HL-60 (cell line): ENCODE measurements at regions not wholly inside any gene's neighbourhood (a gene's known extent, or its start where the extent isn't known, plus 50 kb on each side); places are given as distances from the start of the nearest gene placed in this dataset.

Source experiments
- DNase-seq, 2 experiments: peaks; one replicate each; pipeline ENCODE4 v3.0.0-alpha.2; 2010 to 2020; ENCODE audit warnings: low read depth in 1 of 2, low spot score in 1 of 2
- H3K27ac ChIP-seq: fragments of 250-450 bp; sonication (Bioruptor Pico); replicated peaks from 2 replicates; pipeline ENCODE4 v1.5.1; 2020; ENCODE audit warnings: mild to moderate bottlenecking, moderate library complexity
- H3K27me3 ChIP-seq: fragments of 250-450 bp; sonication (Bioruptor Pico); 2 replicates; pipeline ENCODE4 v1.5.1; 2021; ENCODE audit warnings: mild to moderate bottlenecking, moderate library complexity; ENCODE audit not compliant: insufficient read depth, poor library complexity, severe bottlenecking
- H3K4me3 ChIP-seq: replicated peaks from 2 replicates; pipeline ENCODE4 v1.5.1; 2011; ENCODE audit warnings: mild to moderate bottlenecking, control low read depth, low read length; ENCODE audit not compliant: insufficient read depth
- CTCF ChIP-seq: IDR thresholded peaks from one replicate; pipeline ENCODE4 v1.5.1; 2011; ENCODE audit warnings: low read length, control low read depth, inconsistent platforms; ENCODE audit not compliant: insufficient read depth
- GABPA ChIP-seq: IDR thresholded peaks from 2 replicates; pipeline ENCODE4 v1.6.1; 2012; ENCODE audit warnings: low read depth
- POLR2AphosphoS5 ChIP-seq: IDR thresholded peaks from 2 replicates; pipeline ENCODE4 v1.6.1; 2012; ENCODE audit warnings: low read depth
- REST ChIP-seq: IDR thresholded peaks from 2 replicates; pipeline ENCODE4 v1.6.1; 2012; ENCODE audit warnings: low read depth; ENCODE audit not compliant: insufficient replicate concordance
- SPI1 ChIP-seq: IDR thresholded peaks from 2 replicates; pipeline ENCODE4 v1.6.1; 2012; ENCODE audit warnings: low read depth, mild to moderate bottlenecking, borderline replicate concordance

- no peaks in the 10 kb centered on the region for H3K27me3 ChIP-seq
- H3K27ac ChIP-seq, result peak overlapping the region; percentile 83; the same call in 1 of the 2 replicates
- DNase-seq, result no peak
- TF ChIP-seq REST (no peak), CTCF (no peak), POLR2AphosphoS5 (no peak), GABPA (no peak), SPI1 (no peak)
- H3K4me3 ChIP-seq, result no peak overlapping the region
Observed at GRCh38 chr20:24149881-24150307, 161.3 kb upstream of the GGTLC1 start.

- TF ChIP-seq CTCF, result no peak
- no peak for TF ChIP-seq POLR2AphosphoS5
- TF ChIP-seq GABPA, result no peak
- no peak for TF ChIP-seq REST
- no peak for TF ChIP-seq SPI1
- Histone ChIP-seq H3K27me3 (no peaks in the 10 kb centered on the region), H3K4me3 (no peak overlapping the region), H3K27ac (peak overlapping the region; percentile 83)
- DNase-seq, result no peak
Observed at GRCh38 chr20:24149175-24149574, 160.6 kb upstream of the GGTLC1 start.

GRCh38 chr20:24148372-24148771, 159.8 kb upstream of the GGTLC1 start:
- H3K4me3 ChIP-seq, result no peak overlapping the region
- DNase-seq, result peak; percentile 93 to 98
- H3K27me3 ChIP-seq, result no peaks in the 10 kb centered on the region
- no peak for TF ChIP-seq CTCF
- peak; percentile 99 for TF ChIP-seq POLR2AphosphoS5
- TF ChIP-seq SPI1, result peak; percentile 98
- H3K27ac ChIP-seq, result peak overlapping the region; percentile 83

GRCh38 chr20:24147961-24148360, 159.4 kb upstream of the GGTLC1 start:
- no peaks in the 10 kb centered on the region for H3K27me3 ChIP-seq
- peak overlapping the region; percentile 83 for H3K27ac ChIP-seq
- no peak for DNase-seq
- H3K4me3 ChIP-seq, result no peak overlapping the region
- TF ChIP-seq REST (no peak), POLR2AphosphoS5 (no peak), GABPA (no peak), SPI1 (no peak), CTCF (no peak)
